Activated CD4-positive, alpha-beta memory T cell treated with anti-CD3 and anti-CD28 coated beads for 36 hours (primary cell): ENCODE measurements at regions not wholly inside any gene's neighbourhood (a gene's known extent, or its start where the extent isn't known, plus 50 kb on each side); places are given as distances from the start of the nearest gene placed in this dataset.
"Not testable (repeated sequence)": the region's sequence is repeated elsewhere in the genome, so short reads cannot be mapped to it uniquely, and the experiment has no call there.

ENCODE experiments used
- CTCF ChIA-PET: fragments of 350-600 bp; sonication (Branson Sonifier 250); formaldehyde crosslinking; loops from one replicate; lab custom pipeline; 2021; ENCODE audit warnings: antibody characterized with exemption, inconsistent platforms; lab: Charles Lee
- POLR2A ChIA-PET: fragments of 350-600 bp; sonication (Branson Sonifier 250); formaldehyde crosslinking; loops from one replicate; lab custom pipeline; 2021; ENCODE audit warnings: antibody characterized with exemption; lab: Charles Lee
- DNase-seq: peaks from one replicate; pipeline ENCODE4 v3.0.0-alpha.2; 2020
- H3K27ac Mint-ChIP-seq: one replicate; pipeline ENCODE4 v1.8.0; 2021; ENCODE audit warnings: mixed read lengths
- H3K27me3 Mint-ChIP-seq: one replicate; pipeline ENCODE4 v1.8.0; 2021; ENCODE audit warnings: mixed read lengths
- H3K36me3 Mint-ChIP-seq: one replicate; pipeline ENCODE4 v1.8.0; 2021; ENCODE audit warnings: mixed read lengths
- H3K4me1 Mint-ChIP-seq: one replicate; pipeline ENCODE4 v1.8.0; 2021; ENCODE audit warnings: low read depth, mixed read lengths
- H3K4me3 Mint-ChIP-seq: one replicate; pipeline ENCODE4 v1.8.0; 2021; ENCODE audit warnings: mild to moderate bottlenecking, mixed read lengths
- H3K9me3 Mint-ChIP-seq: one replicate; pipeline ENCODE4 v1.8.0; 2021; ENCODE audit warnings: mixed read lengths
- intact Hi-C: fragments of 100-400 bp; cut with micrococcal nuclease; formaldehyde crosslinking; loops from one replicate; pipeline ENCODE4 v1.15.1; 2023

DNA sequence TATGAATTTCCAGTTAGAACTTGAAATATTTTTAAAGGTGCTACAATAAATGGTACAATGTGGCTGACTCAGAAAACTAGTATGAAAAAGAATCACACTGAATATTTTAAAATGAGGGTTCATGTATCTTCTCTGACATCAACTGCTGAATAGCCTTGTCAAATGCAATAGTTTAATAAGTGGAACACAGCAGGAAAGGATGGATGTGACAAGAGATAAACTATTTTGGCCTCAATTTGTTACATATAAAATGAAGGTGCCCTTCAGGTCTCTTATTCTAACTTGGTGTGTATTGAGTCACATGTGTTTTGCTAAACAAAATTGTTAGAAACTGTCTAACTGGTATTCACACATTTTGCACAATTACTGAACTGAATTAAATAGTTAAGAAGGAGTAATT, 1018.4 kb upstream of the PCDH20 start:
- CTCF ChIA-PET: no interaction called here
- Mint-ChIP-seq H3K4me1 (no peaks in the 10 kb centered on the region), H3K27ac (no peak overlapping the region), H3K9me3 (no peaks in the 10 kb centered on the region), H3K27me3 (no peaks in the 10 kb centered on the region), H3K4me3 (no peak overlapping the region), H3K36me3 (no peaks in the 10 kb centered on the region)
- no peak for DNase-seq
- intact Hi-C loops: no loop called here
- POLR2A ChIA-PET: no interaction called here

GRCh38 chr13:62433660-62434059, 1018.0 kb upstream of the PCDH20 start:
- intact Hi-C loops: no loop called here
- H3K36me3 Mint-ChIP-seq: no peaks in the 10 kb centered on the region
- ChIA-PET POLR2A (no interaction called here), CTCF (no interaction called here)
- H3K4me1 Mint-ChIP-seq: no peaks in the 10 kb centered on the region
- H3K27ac Mint-ChIP-seq: no peak overlapping the region
- no peaks in the 10 kb centered on the region for H3K9me3 Mint-ChIP-seq
- no peak overlapping the region for H3K4me3 Mint-ChIP-seq
- no peak for DNase-seq
- no peaks in the 10 kb centered on the region for H3K27me3 Mint-ChIP-seq

DNA sequence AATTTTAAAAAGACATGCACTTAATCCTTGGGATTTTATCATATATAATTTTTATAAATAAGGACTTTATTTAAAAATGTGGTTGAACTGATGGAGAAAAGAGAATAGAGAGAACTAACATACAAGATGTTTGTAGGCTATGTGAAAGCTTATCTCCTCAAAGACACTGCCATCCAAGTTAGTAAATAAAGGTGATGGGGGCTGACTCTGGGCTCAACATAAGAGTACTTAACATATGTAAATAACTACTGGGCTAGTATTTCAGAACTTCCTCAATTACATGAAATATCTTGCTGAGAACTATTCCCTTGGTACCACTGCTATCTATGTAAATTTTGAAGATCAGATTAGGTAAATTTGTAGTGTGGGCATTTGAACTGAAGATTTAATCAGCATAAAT, 1017.3 kb upstream of the PCDH20 start:
- intact Hi-C loops: no loop called here
- Mint-ChIP-seq H3K4me1 (no peaks in the 10 kb centered on the region), H3K27ac (no peak overlapping the region), H3K36me3 (no peaks in the 10 kb centered on the region), H3K4me3 (no peak overlapping the region), H3K9me3 (no peaks in the 10 kb centered on the region), H3K27me3 (no peaks in the 10 kb centered on the region)
- POLR2A ChIA-PET: no interaction called here
- DNase-seq: no peak
- CTCF ChIA-PET: no interaction called here

GRCh38 chr13:62432295-62432694, 1016.6 kb upstream of the PCDH20 start:
- intact Hi-C loops: no loop called here
- Mint-ChIP-seq H3K27ac (no peak overlapping the region), H3K27me3 (no peaks in the 10 kb centered on the region), H3K4me1 (no peaks in the 10 kb centered on the region), H3K4me3 (no peak overlapping the region), H3K9me3 (no peaks in the 10 kb centered on the region), H3K36me3 (no peaks in the 10 kb centered on the region)
- ChIA-PET CTCF (no interaction called here), POLR2A (no interaction called here)
- DNase-seq: no peak

DNA sequence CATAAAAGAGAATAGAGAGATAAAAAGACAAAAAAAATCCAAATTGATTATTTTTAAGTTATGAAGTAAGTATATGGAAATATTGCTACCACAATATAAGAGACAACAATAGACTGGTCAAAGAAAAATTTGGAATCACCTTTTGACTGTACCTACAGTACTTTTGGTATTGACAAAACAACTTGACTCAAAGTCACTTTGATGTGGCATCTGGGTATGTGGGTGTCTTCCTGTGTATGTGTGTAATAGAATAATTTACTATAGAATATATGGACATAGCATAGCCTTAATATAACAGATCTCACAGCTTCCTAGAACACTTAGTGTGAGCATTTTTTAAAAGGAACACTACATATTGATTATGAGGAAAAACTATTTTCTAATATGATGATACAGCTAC, 1016.2 kb upstream of the PCDH20 start:
- Mint-ChIP-seq H3K27ac (no peak overlapping the region), H3K4me3 (no peak overlapping the region), H3K27me3 (no peaks in the 10 kb centered on the region), H3K36me3 (no peaks in the 10 kb centered on the region), H3K4me1 (no peaks in the 10 kb centered on the region), H3K9me3 (no peaks in the 10 kb centered on the region)
- no peak for DNase-seq
- ChIA-PET CTCF (no interaction called here), POLR2A (no interaction called here)
- intact Hi-C loops: no loop called here

DNA sequence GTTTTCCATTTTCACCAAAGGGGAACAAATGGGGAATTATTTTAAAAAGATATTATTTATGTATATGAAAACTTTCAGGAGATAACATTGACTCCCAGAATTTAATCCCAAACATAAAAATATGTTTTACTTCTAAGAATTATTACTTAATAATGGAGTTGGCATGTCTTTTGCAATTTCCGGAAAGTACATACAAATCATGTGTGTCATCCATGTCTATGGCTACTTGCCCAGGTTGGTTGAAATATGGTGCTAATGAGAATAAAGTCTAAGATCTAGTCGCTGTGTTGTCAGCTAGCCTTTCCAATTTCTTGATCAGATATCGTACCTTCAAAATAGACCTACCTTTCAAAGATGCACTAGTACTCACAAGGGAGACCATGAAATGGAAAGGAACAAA, 1003.2 kb upstream of the PCDH20 start:
- Mint-ChIP-seq H3K27ac (no peak overlapping the region), H3K9me3 (peaks cover 4% of the 10 kb centered on the region), H3K36me3 (no peaks in the 10 kb centered on the region), H3K4me3 (no peak overlapping the region), H3K4me1 (no peaks in the 10 kb centered on the region), H3K27me3 (no peaks in the 10 kb centered on the region)
- CTCF ChIA-PET: no interaction called here
- intact Hi-C loops: no loop called here
- DNase-seq: no peak
- POLR2A ChIA-PET: no interaction called here

GRCh38 chr13:62418376-62418775, 1002.7 kb upstream of the PCDH20 start:
- intact Hi-C loops: no loop called here
- DNase-seq: no peak
- Mint-ChIP-seq H3K27me3 (no peaks in the 10 kb centered on the region), H3K9me3 (peaks cover 6% of the 10 kb centered on the region), H3K36me3 (no peaks in the 10 kb centered on the region), H3K27ac (no peak overlapping the region), H3K4me1 (no peaks in the 10 kb centered on the region), H3K4me3 (no peak overlapping the region)
- CTCF ChIA-PET: no interaction called here
- POLR2A ChIA-PET: no interaction called here

DNA sequence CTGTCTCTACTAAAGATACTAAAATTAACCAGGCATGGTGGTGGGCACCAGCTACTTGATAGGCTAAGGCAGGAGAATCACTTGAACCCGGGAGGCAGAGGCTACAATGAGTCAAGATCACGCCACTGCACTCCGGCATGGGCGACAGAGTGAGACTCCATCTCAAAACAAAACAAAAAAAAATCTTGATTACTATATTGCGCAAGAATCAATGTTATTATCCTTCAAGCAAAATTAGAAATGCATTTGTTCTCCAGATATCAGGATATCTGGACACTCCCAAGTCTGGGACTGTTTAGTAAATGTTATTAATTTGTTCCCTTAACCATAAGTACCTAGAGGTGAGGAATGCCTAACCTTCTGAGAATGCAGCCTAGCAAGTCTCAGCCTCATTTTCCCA, 992.2 kb upstream of the PCDH20 start:
- H3K4me1 Mint-ChIP-seq: no peaks in the 10 kb centered on the region
- peaks cover 17% of the 10 kb centered on the region for H3K9me3 Mint-ChIP-seq
- ChIA-PET CTCF (no interaction called here), POLR2A (no interaction called here)
- intact Hi-C loops: no loop called here
- DNase-seq: no peak
- H3K27me3 Mint-ChIP-seq: no peaks in the 10 kb centered on the region
- H3K4me3 Mint-ChIP-seq: no peak overlapping the region
- H3K27ac Mint-ChIP-seq: no peak overlapping the region
- H3K36me3 Mint-ChIP-seq: no peaks in the 10 kb centered on the region

- intact Hi-C loops: no loop called here
- ChIA-PET CTCF (no interaction called here), POLR2A (no interaction called here)
- no peak for DNase-seq
- H3K27me3 Mint-ChIP-seq: no peaks in the 10 kb centered on the region
- H3K4me1 Mint-ChIP-seq: no peaks in the 10 kb centered on the region
- H3K4me3 Mint-ChIP-seq: no peak overlapping the region
- H3K27ac Mint-ChIP-seq: no peak overlapping the region
- H3K36me3 Mint-ChIP-seq: no peaks in the 10 kb centered on the region
- no peaks in the 10 kb centered on the region for H3K9me3 Mint-ChIP-seq
Measured at GRCh38 chr13:62388515-62388914, 972.9 kb upstream of the PCDH20 start.

DNA sequence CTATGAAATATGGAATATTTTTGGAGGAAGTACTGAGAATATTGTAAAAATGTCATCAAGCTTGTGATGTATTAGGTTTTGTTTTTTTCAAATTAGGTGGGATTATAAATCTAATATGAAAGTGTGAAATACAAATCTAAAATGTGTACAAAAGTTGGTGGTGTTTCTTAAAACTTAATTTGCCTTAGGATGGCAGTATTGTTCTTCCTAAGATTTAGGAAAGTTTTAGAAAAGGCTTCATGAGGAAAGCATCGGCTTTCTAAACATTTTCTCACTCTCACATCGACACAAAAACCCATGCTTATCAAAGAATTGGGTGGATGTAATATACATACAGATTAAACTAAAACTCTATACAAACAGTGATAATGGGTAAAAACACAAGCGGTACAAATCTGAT, 972.0 kb upstream of the PCDH20 start:
- Mint-ChIP-seq H3K4me1 (no peaks in the 10 kb centered on the region), H3K36me3 (no peaks in the 10 kb centered on the region), H3K27ac (no peak overlapping the region), H3K4me3 (no peak overlapping the region), H3K27me3 (no peaks in the 10 kb centered on the region), H3K9me3 (no peaks in the 10 kb centered on the region)
- ChIA-PET POLR2A (no interaction called here), CTCF (no interaction called here)
- intact Hi-C loops: no loop called here
- DNase-seq: no peak

- H3K4me1 Mint-ChIP-seq: not testable (repeated sequence)
Measured at GRCh38 chr13:62379241-62379640, 963.6 kb upstream of the PCDH20 start.

DNA sequence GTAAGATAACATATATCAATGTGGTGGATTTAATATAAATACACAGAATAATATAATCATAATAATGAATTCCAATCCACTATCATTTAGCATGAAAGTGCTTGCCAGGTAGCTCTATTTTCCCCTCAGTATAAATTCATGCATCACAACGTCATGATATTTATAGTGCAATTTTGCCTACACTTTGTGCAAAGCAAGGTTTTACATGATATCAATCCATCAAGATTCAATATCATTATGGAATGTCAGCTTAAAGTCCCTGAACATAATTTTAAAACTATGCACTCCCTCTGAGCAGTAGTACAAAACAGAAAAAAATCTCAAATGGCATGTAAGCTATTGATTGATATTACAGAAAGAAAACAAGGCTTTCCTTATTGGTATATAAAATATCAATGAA, 962.2 kb upstream of the PCDH20 start:
- no peak overlapping the region for H3K27ac Mint-ChIP-seq
- H3K4me1 Mint-ChIP-seq: no peaks in the 10 kb centered on the region
- no peak for DNase-seq
- intact Hi-C loops: no loop called here
- H3K9me3 Mint-ChIP-seq: peaks cover 6% of the 10 kb centered on the region
- no peaks in the 10 kb centered on the region for H3K27me3 Mint-ChIP-seq
- ChIA-PET CTCF (no interaction called here), POLR2A (no interaction called here)
- no peak overlapping the region for H3K4me3 Mint-ChIP-seq
- H3K36me3 Mint-ChIP-seq: no peaks in the 10 kb centered on the region

More at GRCh38 chr13:62379241-62379640, 963.6 kb upstream of the PCDH20 start:
- CTCF ChIA-PET, DNase-seq, H3K27me3 Mint-ChIP-seq, H3K9me3 Mint-ChIP-seq, H3K4me3 Mint-ChIP-seq, H3K27ac Mint-ChIP-seq, POLR2A ChIA-PET, H3K36me3 Mint-ChIP-seq, intact Hi-C loops: not testable (repeated sequence)

- Mint-ChIP-seq H3K27ac (no peak overlapping the region), H3K27me3 (no peaks in the 10 kb centered on the region), H3K9me3 (peaks cover under 1% of the 10 kb centered on the region), H3K4me3 (no peak overlapping the region), H3K36me3 (no peaks in the 10 kb centered on the region), H3K4me1 (no peaks in the 10 kb centered on the region)
- CTCF ChIA-PET: no interaction called here
- DNase-seq: no peak
- intact Hi-C loops: no loop called here
- POLR2A ChIA-PET: no interaction called here
Measured at GRCh38 chr13:62375653-62376052, 960.0 kb upstream of the PCDH20 start.

DNA sequence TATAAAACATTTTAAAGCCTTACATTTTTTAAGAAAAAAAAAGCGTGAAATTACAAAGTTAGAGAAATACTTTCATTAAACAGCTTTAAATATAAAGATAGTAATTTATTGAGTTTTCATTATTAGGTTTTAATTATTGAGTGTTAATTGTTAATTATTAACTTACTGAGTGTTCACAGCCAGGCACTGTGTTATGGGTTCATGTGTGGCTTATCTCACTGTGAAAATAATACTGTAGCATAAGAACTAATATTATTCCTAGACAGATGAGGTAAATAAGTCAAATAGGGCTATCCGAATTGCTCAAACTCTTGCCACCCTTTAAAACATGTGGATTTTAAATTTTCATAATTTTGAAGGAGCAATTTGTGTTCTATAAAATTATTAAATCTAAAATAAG, 956.1 kb upstream of the PCDH20 start:
- no peaks in the 10 kb centered on the region for H3K27me3 Mint-ChIP-seq
- H3K27ac Mint-ChIP-seq: no peak overlapping the region

More for the DNA sequence above, 956.1 kb upstream of the PCDH20 start:
- POLR2A ChIA-PET: no interaction called here
- DNase-seq: no peak
- no peaks in the 10 kb centered on the region for H3K4me1 Mint-ChIP-seq
- CTCF ChIA-PET: no interaction called here
- H3K4me3 Mint-ChIP-seq: no peak overlapping the region
- intact Hi-C loops: no loop called here
- no peaks in the 10 kb centered on the region for H3K36me3 Mint-ChIP-seq
- H3K9me3 Mint-ChIP-seq: peaks cover 10% of the 10 kb centered on the region
